ENCODE measurements at regions not wholly inside any gene's neighbourhood (a gene's known extent, or its start where the extent isn't known, plus 50 kb on each side); places are given as distances from the start of the nearest gene placed in this dataset.
A peak's percentile ranks its signal among the peaks of the same experiment; 100 is the strongest.

- Mint-ChIP-seq H3K9me3 (ENCODE audit: low read depth) (peaks cover 2% of the 10 kb centered on the region), H3K36me3 (ENCODE audit: low read depth) (no peaks in the 10 kb centered on the region), H3K4me3 (ENCODE audit: unreplicated experiment) (no peak overlapping the region), H3K4me1 (ENCODE audit: low read depth) (no peaks in the 10 kb centered on the region), H3K27ac (ENCODE audit: unreplicated experiment) (no peak overlapping the region), H3K27me3 (ENCODE audit: low read depth) (no peaks in the 10 kb centered on the region)
- no peak for DNase-seq (ENCODE audit: low spot score)
- TF ChIP-seq CTCF (IDR thresholded peaks at IDR 0.05): no peak
These were observed 1561.0 kb upstream of the ZEB2 start for GRCh38 chr2:146080925-146081324.

- no peak for TF ChIP-seq CTCF (IDR thresholded peaks at IDR 0.05)
- no peak for DNase-seq (ENCODE audit: low spot score)
- Mint-ChIP-seq H3K27ac (ENCODE audit: unreplicated experiment) (no peak overlapping the region), H3K4me1 (ENCODE audit: low read depth) (no peaks in the 10 kb centered on the region), H3K27me3 (ENCODE audit: low read depth) (no peaks in the 10 kb centered on the region), H3K9me3 (ENCODE audit: low read depth) (no peaks in the 10 kb centered on the region), H3K36me3 (ENCODE audit: low read depth) (no peaks in the 10 kb centered on the region), H3K4me3 (ENCODE audit: unreplicated experiment) (no peak overlapping the region)
These were observed 1559.3 kb upstream of the ZEB2 start for GRCh38 chr2:146079216-146079615.

- no peak for DNase-seq (ENCODE audit: low spot score)
- Mint-ChIP-seq H3K27me3 (ENCODE audit: low read depth) (no peaks in the 10 kb centered on the region), H3K4me3 (ENCODE audit: unreplicated experiment) (no peak overlapping the region), H3K36me3 (ENCODE audit: low read depth) (no peaks in the 10 kb centered on the region), H3K27ac (ENCODE audit: unreplicated experiment) (no peak overlapping the region), H3K9me3 (ENCODE audit: low read depth) (no peaks in the 10 kb centered on the region), H3K4me1 (ENCODE audit: low read depth) (no peaks in the 10 kb centered on the region)
- no peak for TF ChIP-seq CTCF (IDR thresholded peaks at IDR 0.05)
These were observed 1557.2 kb upstream of the ZEB2 start for GRCh38 chr2:146077156-146077555.

DNA sequence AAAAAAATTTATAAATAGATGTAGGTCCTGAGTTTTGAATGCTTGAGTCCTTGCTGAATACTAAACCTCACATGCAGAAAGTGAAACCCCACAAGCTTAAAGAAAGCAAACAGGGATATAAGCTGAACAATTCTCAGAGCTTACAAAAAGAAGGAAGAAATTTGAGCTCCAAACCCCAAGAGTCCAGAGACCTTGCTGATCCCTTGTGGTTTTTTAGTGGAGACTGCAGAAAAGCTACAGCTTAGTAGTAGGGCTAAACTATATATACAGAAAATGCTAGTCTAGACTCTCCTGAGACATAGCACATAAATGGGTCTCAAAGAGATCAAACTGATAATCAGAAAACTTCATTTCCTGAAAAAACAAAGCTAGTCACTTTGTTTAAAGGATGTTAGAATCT lies 1548.1 kb upstream of the ZEB2 start:
- DNase-seq (ENCODE audit: low spot score): no peak

GRCh38 chr2:146048141-146048540 lies 1528.2 kb upstream of the ZEB2 start:
- Mint-ChIP-seq H3K9me3 (ENCODE audit: low read depth) (peaks cover 3% of the 10 kb centered on the region), H3K36me3 (ENCODE audit: low read depth) (no peaks in the 10 kb centered on the region), H3K4me1 (ENCODE audit: low read depth) (peaks cover 3% of the 10 kb centered on the region), H3K27ac (ENCODE audit: unreplicated experiment) (no peak overlapping the region), H3K27me3 (ENCODE audit: low read depth) (no peaks in the 10 kb centered on the region), H3K4me3 (ENCODE audit: unreplicated experiment) (no peak overlapping the region)
- no peak for DNase-seq (ENCODE audit: low spot score)
- TF ChIP-seq CTCF (IDR thresholded peaks at IDR 0.05): peak; percentile 27

More for the DNA sequence above, 1548.1 kb upstream of the ZEB2 start:
- no peak for TF ChIP-seq CTCF (IDR thresholded peaks at IDR 0.05)
- peaks cover 10% of the 10 kb centered on the region for H3K36me3 Mint-ChIP-seq (ENCODE audit: low read depth)
- peaks cover 49% of the 10 kb centered on the region for H3K9me3 Mint-ChIP-seq (ENCODE audit: low read depth)
- no peaks in the 10 kb centered on the region for H3K27me3 Mint-ChIP-seq (ENCODE audit: low read depth)
- H3K27ac Mint-ChIP-seq (ENCODE audit: unreplicated experiment): no peak overlapping the region
- no peaks in the 10 kb centered on the region for H3K4me1 Mint-ChIP-seq (ENCODE audit: low read depth)
- H3K4me3 Mint-ChIP-seq (ENCODE audit: unreplicated experiment): no peak overlapping the region
